Activated naive CD8-positive, alpha-beta T cell (primary cell): ENCODE measurements at regions not wholly inside any gene's neighbourhood (a gene's known extent, or its start where the extent isn't known, plus 50 kb on each side); places are given as distances from the start of the nearest gene placed in this dataset.

Experiments used
- H3K27ac Mint-ChIP-seq: one replicate; pipeline ENCODE4 v1.8.0; 2021; ENCODE audit warnings: mixed read lengths
- H3K27me3 Mint-ChIP-seq: one replicate; pipeline ENCODE4 v1.8.0; 2021; ENCODE audit warnings: mixed read lengths
- H3K36me3 Mint-ChIP-seq: one replicate; pipeline ENCODE4 v1.8.0; 2021; ENCODE audit warnings: mixed read lengths
- H3K4me1 Mint-ChIP-seq: one replicate; pipeline ENCODE4 v1.8.0; 2021; ENCODE audit warnings: low read depth, mixed read lengths
- H3K4me3 Mint-ChIP-seq: one replicate; pipeline ENCODE4 v1.8.0; 2021; ENCODE audit warnings: mild to moderate bottlenecking, mixed read lengths
- H3K9me3 Mint-ChIP-seq: one replicate; pipeline ENCODE4 v1.8.0; 2021; ENCODE audit warnings: low read depth, mixed read lengths

GRCh38 chr22:48043581-48043980 is 1281.1 kb downstream of the TBC1D22A start:
- no peaks in the 10 kb centered on the region for H3K36me3 Mint-ChIP-seq

GRCh38 chr22:48042621-48043395 is 1280.4 kb downstream of the TBC1D22A start:
- no peaks in the 10 kb centered on the region for H3K9me3 Mint-ChIP-seq
- no peaks in the 10 kb centered on the region for H3K36me3 Mint-ChIP-seq
- H3K27ac Mint-ChIP-seq, result no peak overlapping the region
- H3K4me1 Mint-ChIP-seq, result no peaks in the 10 kb centered on the region
- H3K27me3 Mint-ChIP-seq, result peaks cover 16% of the 10 kb centered on the region
- no peak overlapping the region for H3K4me3 Mint-ChIP-seq

More at GRCh38 chr22:48043581-48043980, 1281.1 kb downstream of the TBC1D22A start:
- Mint-ChIP-seq H3K4me1 (no peaks in the 10 kb centered on the region), H3K9me3 (no peaks in the 10 kb centered on the region), H3K27me3 (peaks cover 16% of the 10 kb centered on the region), H3K27ac (no peak overlapping the region), H3K4me3 (no peak overlapping the region)

GRCh38 chr22:48039326-48039725 is 1276.9 kb downstream of the TBC1D22A start:
- no peaks in the 10 kb centered on the region for H3K9me3 Mint-ChIP-seq
- H3K4me3 Mint-ChIP-seq, result no peak overlapping the region
- peaks cover 20% of the 10 kb centered on the region for H3K27me3 Mint-ChIP-seq
- no peaks in the 10 kb centered on the region for H3K36me3 Mint-ChIP-seq
- H3K27ac Mint-ChIP-seq, result no peak overlapping the region
- no peaks in the 10 kb centered on the region for H3K4me1 Mint-ChIP-seq

- Mint-ChIP-seq H3K27ac (no peak overlapping the region), H3K36me3 (no peaks in the 10 kb centered on the region), H3K4me3 (no peak overlapping the region), H3K27me3 (peaks cover 14% of the 10 kb centered on the region), H3K4me1 (no peaks in the 10 kb centered on the region), H3K9me3 (no peaks in the 10 kb centered on the region)
Measured at GRCh38 chr22:48037618-48038017, 1275.2 kb downstream of the TBC1D22A start.

- H3K27ac Mint-ChIP-seq, result no peak overlapping the region
- H3K4me3 Mint-ChIP-seq, result no peak overlapping the region
- no peaks in the 10 kb centered on the region for H3K36me3 Mint-ChIP-seq
- H3K9me3 Mint-ChIP-seq, result no peaks in the 10 kb centered on the region
- peaks cover 9% of the 10 kb centered on the region for H3K27me3 Mint-ChIP-seq
- H3K4me1 Mint-ChIP-seq, result no peaks in the 10 kb centered on the region
Measured at GRCh38 chr22:48035897-48036296, 1273.4 kb downstream of the TBC1D22A start.

- Mint-ChIP-seq H3K36me3 (no peaks in the 10 kb centered on the region), H3K4me3 (no peak overlapping the region), H3K27ac (no peak overlapping the region), H3K4me1 (no peaks in the 10 kb centered on the region), H3K27me3 (no peaks in the 10 kb centered on the region), H3K9me3 (no peaks in the 10 kb centered on the region)
Measured at GRCh38 chr22:48031589-48031988, 1269.1 kb downstream of the TBC1D22A start.

- Mint-ChIP-seq H3K36me3 (no peaks in the 10 kb centered on the region), H3K27ac (no peak overlapping the region), H3K9me3 (peaks cover 7% of the 10 kb centered on the region), H3K27me3 (peaks cover 6% of the 10 kb centered on the region), H3K4me1 (no peaks in the 10 kb centered on the region), H3K4me3 (no peak overlapping the region)
Measured at GRCh38 chr22:48025096-48025495, 1262.6 kb downstream of the TBC1D22A start.

- H3K4me3 Mint-ChIP-seq, result no peak overlapping the region
- H3K27ac Mint-ChIP-seq, result no peak overlapping the region
- H3K4me1 Mint-ChIP-seq, result no peaks in the 10 kb centered on the region
- H3K27me3 Mint-ChIP-seq, result peaks cover 15% of the 10 kb centered on the region
- H3K9me3 Mint-ChIP-seq, result peaks cover 18% of the 10 kb centered on the region
- H3K36me3 Mint-ChIP-seq, result peaks cover 10% of the 10 kb centered on the region
Measured at GRCh38 chr22:48021991-48022401, 1259.5 kb downstream of the TBC1D22A start.

GRCh38 chr22:48018346-48018745 is 1255.9 kb downstream of the TBC1D22A start:
- Mint-ChIP-seq H3K9me3 (peaks cover 18% of the 10 kb centered on the region), H3K4me1 (no peaks in the 10 kb centered on the region), H3K27ac (no peak overlapping the region), H3K27me3 (peaks cover 18% of the 10 kb centered on the region), H3K36me3 (peaks cover 10% of the 10 kb centered on the region), H3K4me3 (no peak overlapping the region)

GRCh38 chr22:48015701-48016100 is 1253.3 kb downstream of the TBC1D22A start:
- Mint-ChIP-seq H3K27ac (no peak overlapping the region), H3K9me3 (peaks cover 17% of the 10 kb centered on the region), H3K36me3 (peaks cover 10% of the 10 kb centered on the region), H3K27me3 (peaks cover 14% of the 10 kb centered on the region), H3K4me1 (no peaks in the 10 kb centered on the region), H3K4me3 (no peak overlapping the region)

- Mint-ChIP-seq H3K27me3 (peaks cover 2% of the 10 kb centered on the region), H3K4me3 (no peak overlapping the region), H3K27ac (no peak overlapping the region), H3K4me1 (no peaks in the 10 kb centered on the region), H3K9me3 (no peaks in the 10 kb centered on the region), H3K36me3 (no peaks in the 10 kb centered on the region)
Measured at GRCh38 chr22:48004936-48005335, 1242.5 kb downstream of the TBC1D22A start.

GRCh38 chr22:48004038-48004437 is 1241.6 kb downstream of the TBC1D22A start:
- Mint-ChIP-seq H3K4me1 (no peaks in the 10 kb centered on the region), H3K27ac (no peak overlapping the region)

GRCh38 chr22:48001101-48001500 is 1238.7 kb downstream of the TBC1D22A start:
- Mint-ChIP-seq H3K4me1 (no peaks in the 10 kb centered on the region), H3K27ac (no peak overlapping the region), H3K36me3 (no peaks in the 10 kb centered on the region), H3K9me3 (no peaks in the 10 kb centered on the region), H3K4me3 (no peak overlapping the region), H3K27me3 (no peaks in the 10 kb centered on the region)

More at GRCh38 chr22:48004038-48004437, 1241.6 kb downstream of the TBC1D22A start:
- H3K9me3 Mint-ChIP-seq, result no peaks in the 10 kb centered on the region
- no peak overlapping the region for H3K4me3 Mint-ChIP-seq
- no peaks in the 10 kb centered on the region for H3K36me3 Mint-ChIP-seq
- H3K27me3 Mint-ChIP-seq, result peaks cover 2% of the 10 kb centered on the region

GRCh38 chr22:47997612-47998011 is 1235.2 kb downstream of the TBC1D22A start:
- Mint-ChIP-seq H3K27ac (no peak overlapping the region), H3K9me3 (no peaks in the 10 kb centered on the region), H3K4me3 (no peak overlapping the region), H3K4me1 (no peaks in the 10 kb centered on the region), H3K27me3 (no peaks in the 10 kb centered on the region), H3K36me3 (no peaks in the 10 kb centered on the region)

GRCh38 chr22:47997052-47997590 is 1234.7 kb downstream of the TBC1D22A start:
- Mint-ChIP-seq H3K9me3 (no peaks in the 10 kb centered on the region), H3K4me3 (no peak overlapping the region), H3K27me3 (no peaks in the 10 kb centered on the region), H3K36me3 (no peaks in the 10 kb centered on the region), H3K27ac (no peak overlapping the region), H3K4me1 (no peaks in the 10 kb centered on the region)

GRCh38 chr22:47996446-47996857 is 1234.0 kb downstream of the TBC1D22A start:
- no peaks in the 10 kb centered on the region for H3K9me3 Mint-ChIP-seq
- H3K27me3 Mint-ChIP-seq, result peaks cover 1% of the 10 kb centered on the region
- H3K27ac Mint-ChIP-seq, result no peak overlapping the region

More at GRCh38 chr22:47996446-47996857, 1234.0 kb downstream of the TBC1D22A start:
- Mint-ChIP-seq H3K4me1 (no peaks in the 10 kb centered on the region), H3K36me3 (no peaks in the 10 kb centered on the region), H3K4me3 (no peak overlapping the region)
